ENCODE measurements at regions not wholly inside any gene's neighbourhood (a gene's known extent, or its start where the extent isn't known, plus 50 kb on each side); places are given as distances from the start of the nearest gene placed in this dataset.

DNA sequence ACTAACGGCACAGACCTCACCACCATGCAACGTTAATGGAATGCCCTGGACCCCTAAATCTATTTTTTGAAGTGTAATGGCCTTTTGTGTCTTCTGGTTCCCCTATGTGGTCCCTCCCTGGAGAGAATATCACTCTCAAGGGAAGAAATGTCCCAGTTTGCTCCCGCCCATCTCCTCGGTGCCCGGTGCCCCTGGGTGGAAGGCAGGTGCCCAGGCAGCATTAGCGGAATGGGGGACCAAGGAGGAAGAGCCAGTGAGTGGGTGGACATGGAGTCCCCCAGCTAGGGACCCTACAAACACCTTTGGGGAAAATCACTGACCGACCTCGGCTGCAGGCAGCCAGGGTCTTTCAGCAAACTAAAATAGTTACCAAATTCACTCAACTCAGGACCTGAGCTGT, 212.1 kb upstream of the RTL1 start:
- DNase-seq (no peak), ATAC-seq (ENCODE audit: low FRiP score) (no peak)
- intact Hi-C loops (cut with DNase I), result no loop called here
- H3K4me1 ChIP-seq (ENCODE audit: control insufficient read depth in 1 of 2, insufficient read depth in 2 of 2, low read length in 2 of 2), result no peaks in the 10 kb centered on the region
- H3K36me3 ChIP-seq (ENCODE audit: control insufficient read depth in 1 of 2, insufficient read depth in 2 of 2, low read length in 1 of 2), result no peaks in the 10 kb centered on the region
- no peak overlapping the region for H3K27ac ChIP-seq (ENCODE audit: low read depth in 1 of 2, low read length in 2 of 2)
- H3K27me3 ChIP-seq (ENCODE audit: control insufficient read depth in 1 of 2, insufficient read depth in 2 of 2, low read length in 1 of 2), result no peaks in the 10 kb centered on the region
- H3K4me3 ChIP-seq (ENCODE audit: low read length in 2 of 2), result no peak overlapping the region
- 87 to 91% methylated on average over 8 of the region's 8 CpGs for WGBS, 2 donors
- no peaks in the 10 kb centered on the region for H3K9me3 ChIP-seq (ENCODE audit: control insufficient read depth, low read length)

GRCh38 chr14:101116065-101116464, 212.5 kb upstream of the RTL1 start:
- H3K36me3 ChIP-seq (ENCODE audit: control insufficient read depth in 1 of 2, insufficient read depth in 2 of 2, low read length in 1 of 2), result no peaks in the 10 kb centered on the region
- no peak overlapping the region for H3K27ac ChIP-seq (ENCODE audit: low read depth in 1 of 2, low read length in 2 of 2)
- 78 to 86% methylated on average over 4 of the region's 4 CpGs for WGBS, 2 donors
- DNase-seq (no peak), ATAC-seq (ENCODE audit: low FRiP score) (no peak)
- H3K27me3 ChIP-seq (ENCODE audit: control insufficient read depth in 1 of 2, insufficient read depth in 2 of 2, low read length in 1 of 2), result no peaks in the 10 kb centered on the region
- H3K9me3 ChIP-seq (ENCODE audit: control insufficient read depth, low read length), result no peaks in the 10 kb centered on the region
- intact Hi-C loops (cut with DNase I), result no loop called here
- H3K4me3 ChIP-seq (ENCODE audit: low read length in 2 of 2), result no peak overlapping the region
- H3K4me1 ChIP-seq (ENCODE audit: control insufficient read depth in 1 of 2, insufficient read depth in 2 of 2, low read length in 2 of 2), result no peaks in the 10 kb centered on the region

DNA sequence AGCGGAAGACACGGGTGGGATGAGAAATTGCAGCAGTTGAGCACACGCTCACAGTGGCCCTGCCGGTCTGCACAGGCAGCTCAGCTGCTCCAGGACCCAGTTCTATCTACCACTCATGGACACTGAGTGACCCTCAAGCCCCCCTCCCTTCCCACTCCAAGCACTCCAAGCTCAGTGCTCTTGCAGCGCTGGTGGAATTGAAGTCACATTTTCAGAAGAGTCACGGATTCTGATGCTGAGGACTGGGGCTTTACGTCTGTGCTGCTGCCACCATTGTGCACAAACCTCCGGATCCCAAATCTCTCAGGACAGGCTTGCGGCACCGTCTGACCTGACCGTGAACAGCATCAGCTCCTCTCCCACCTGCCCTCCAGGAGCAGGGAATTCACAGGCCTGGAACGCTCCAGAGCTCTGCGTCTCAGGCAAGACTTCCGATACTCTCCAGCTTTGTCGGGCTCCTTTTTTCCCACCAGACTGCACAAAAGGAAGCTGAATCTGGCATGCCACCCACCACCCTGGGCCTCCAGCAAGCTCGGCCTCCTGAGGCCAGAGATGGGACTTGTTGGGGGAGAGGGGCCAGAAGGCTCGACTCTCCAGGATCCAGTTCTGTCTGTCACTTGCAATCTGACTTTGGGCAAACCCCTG, 213.1 kb upstream of the RTL1 start:
- Histone ChIP-seq H3K27me3 (ENCODE audit: control insufficient read depth in 1 of 2, insufficient read depth in 2 of 2, low read length in 1 of 2) (no peaks in the 10 kb centered on the region), H3K36me3 (ENCODE audit: control insufficient read depth in 1 of 2, insufficient read depth in 2 of 2, low read length in 1 of 2) (no peaks in the 10 kb centered on the region), H3K9me3 (ENCODE audit: control insufficient read depth, low read length) (no peaks in the 10 kb centered on the region), H3K4me3 (ENCODE audit: low read length in 2 of 2) (no peak overlapping the region), H3K4me1 (ENCODE audit: control insufficient read depth in 1 of 2, insufficient read depth in 2 of 2, low read length in 2 of 2) (no peaks in the 10 kb centered on the region), H3K27ac (ENCODE audit: low read depth in 1 of 2, low read length in 2 of 2) (no peak overlapping the region)
- no peak for ATAC-seq (ENCODE audit: low FRiP score)
- no peak for DNase-seq
- WGBS, 2 donors, result 76 to 83% methylated on average over 17 of the region's 17 CpGs
- intact Hi-C loops (cut with DNase I), result no loop called here

GRCh38 chr14:101117543-101117942, 214.0 kb upstream of the RTL1 start:
- no peaks in the 10 kb centered on the region for H3K4me1 ChIP-seq (ENCODE audit: control insufficient read depth in 1 of 2, insufficient read depth in 2 of 2, low read length in 2 of 2)
- no peaks in the 10 kb centered on the region for H3K36me3 ChIP-seq (ENCODE audit: control insufficient read depth in 1 of 2, insufficient read depth in 2 of 2, low read length in 1 of 2)
- H3K27me3 ChIP-seq (ENCODE audit: control insufficient read depth in 1 of 2, insufficient read depth in 2 of 2, low read length in 1 of 2), result no peaks in the 10 kb centered on the region
- WGBS, 2 donors, result 81% methylated on average over 2 of the region's 2 CpGs
- DNase-seq (no peak), ATAC-seq (ENCODE audit: low FRiP score) (no peak)
- H3K4me3 ChIP-seq (ENCODE audit: low read length in 2 of 2), result no peak overlapping the region
- no peaks in the 10 kb centered on the region for H3K9me3 ChIP-seq (ENCODE audit: control insufficient read depth, low read length)
- no peak overlapping the region for H3K27ac ChIP-seq (ENCODE audit: low read depth in 1 of 2, low read length in 2 of 2)
- intact Hi-C loops (cut with DNase I), result no loop called here

- H3K4me3 ChIP-seq (ENCODE audit: low read length in 2 of 2), result no peak overlapping the region
- H3K27ac ChIP-seq (ENCODE audit: low read depth in 1 of 2, low read length in 2 of 2), result no peak overlapping the region
- H3K36me3 ChIP-seq (ENCODE audit: control insufficient read depth in 1 of 2, insufficient read depth in 2 of 2, low read length in 1 of 2), result no peaks in the 10 kb centered on the region
- WGBS, 2 donors, result 69 to 81% methylated on average over 4 of the region's 4 CpGs
- H3K9me3 ChIP-seq (ENCODE audit: control insufficient read depth, low read length), result no peaks in the 10 kb centered on the region
- no peak for ATAC-seq (ENCODE audit: low FRiP score)
- no peaks in the 10 kb centered on the region for H3K4me1 ChIP-seq (ENCODE audit: control insufficient read depth in 1 of 2, insufficient read depth in 2 of 2, low read length in 2 of 2)
- H3K27me3 ChIP-seq (ENCODE audit: control insufficient read depth in 1 of 2, insufficient read depth in 2 of 2, low read length in 1 of 2), result no peaks in the 10 kb centered on the region
- intact Hi-C loops (cut with DNase I), result no loop called here
- DNase-seq, result no peak
Measured at GRCh38 chr14:101118233-101118632, 214.7 kb upstream of the RTL1 start.

DNA sequence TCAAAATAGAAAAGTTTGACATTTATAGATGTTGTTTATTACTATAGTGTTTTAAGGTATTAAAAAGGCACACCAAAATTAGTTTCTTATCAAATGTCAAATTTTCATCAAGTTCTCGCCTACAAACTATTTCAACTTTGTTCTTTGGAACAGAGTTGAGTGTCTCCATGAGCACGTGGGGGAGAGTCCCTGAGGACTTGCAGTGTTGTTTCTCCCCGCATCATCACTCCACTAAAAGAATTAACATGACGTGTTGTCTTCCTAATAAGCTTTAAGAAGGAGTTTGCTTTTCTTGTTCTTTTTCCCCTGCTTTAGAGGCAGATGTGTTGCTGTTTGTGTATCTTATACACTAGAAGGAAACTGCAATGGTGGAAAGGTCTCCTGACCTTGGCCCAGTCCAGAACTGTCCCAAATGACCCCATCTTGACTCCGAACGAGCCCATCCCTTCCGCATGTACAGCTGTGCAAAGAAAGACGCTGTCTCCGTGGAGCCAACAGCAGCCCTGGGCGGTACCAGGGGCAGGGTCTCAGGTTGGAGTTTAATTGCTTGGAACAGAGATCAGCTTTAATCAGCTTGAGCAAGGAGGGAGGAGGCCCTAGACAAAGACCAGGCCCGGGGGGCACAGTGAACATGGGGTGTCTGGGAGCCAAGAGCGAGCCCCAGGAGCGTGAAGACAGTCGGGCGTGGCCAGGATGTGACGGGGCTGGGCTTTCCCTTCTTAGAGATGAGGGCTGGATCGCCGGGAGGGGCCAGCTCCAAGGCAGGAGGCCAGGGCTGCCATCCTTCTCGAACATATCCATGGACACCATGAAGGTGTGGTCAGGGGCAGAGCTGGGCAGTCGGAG, 215.4 kb upstream of the RTL1 start:
- DNase-seq, result no peak
- no peaks in the 10 kb centered on the region for H3K9me3 ChIP-seq (ENCODE audit: control insufficient read depth, low read length)
- no peak for ATAC-seq (ENCODE audit: low FRiP score)
- 71 to 80% methylated on average over 20 of the region's 20 CpGs for WGBS, 2 donors
- H3K4me1 ChIP-seq (ENCODE audit: control insufficient read depth in 1 of 2, insufficient read depth in 2 of 2, low read length in 2 of 2), result no peaks in the 10 kb centered on the region
- no peak overlapping the region for H3K27ac ChIP-seq (ENCODE audit: low read depth in 1 of 2, low read length in 2 of 2)
- H3K36me3 ChIP-seq (ENCODE audit: control insufficient read depth in 1 of 2, insufficient read depth in 2 of 2, low read length in 1 of 2), result no peaks in the 10 kb centered on the region
- intact Hi-C loops (cut with DNase I), result no loop called here
- no peak overlapping the region for H3K4me3 ChIP-seq (ENCODE audit: low read length in 2 of 2)
- H3K27me3 ChIP-seq (ENCODE audit: control insufficient read depth in 1 of 2, insufficient read depth in 2 of 2, low read length in 1 of 2), result no peaks in the 10 kb centered on the region

GRCh38 chr14:101119830-101120571, 216.5 kb upstream of the RTL1 start:
- Histone ChIP-seq H3K27me3 (ENCODE audit: control insufficient read depth in 1 of 2, insufficient read depth in 2 of 2, low read length in 1 of 2) (no peaks in the 10 kb centered on the region), H3K9me3 (ENCODE audit: control insufficient read depth, low read length) (no peaks in the 10 kb centered on the region), H3K4me3 (ENCODE audit: low read length in 2 of 2) (no peak overlapping the region), H3K4me1 (ENCODE audit: control insufficient read depth in 1 of 2, insufficient read depth in 2 of 2, low read length in 2 of 2) (no peaks in the 10 kb centered on the region), H3K36me3 (ENCODE audit: control insufficient read depth in 1 of 2, insufficient read depth in 2 of 2, low read length in 1 of 2) (no peaks in the 10 kb centered on the region), H3K27ac (ENCODE audit: low read depth in 1 of 2, low read length in 2 of 2) (no peak overlapping the region)
- ATAC-seq (ENCODE audit: low FRiP score) (no peak), DNase-seq (no peak)
- 44 to 51% methylated on average over 19 to 20 of the region's 20 CpGs for WGBS, 2 donors
- intact Hi-C loops (cut with DNase I), result no loop called here

GRCh38 chr14:101120641-101121507, 217.4 kb upstream of the RTL1 start:
- DNase-seq (peak; percentile 73 to 83), ATAC-seq (ENCODE audit: low FRiP score) (peak; percentile 13)
- whole genome bisulfite sequencing, 2 donors, result 83 to 85% methylated on average over 19 of the region's 19 CpGs
- Histone ChIP-seq H3K27ac (ENCODE audit: low read depth in 1 of 2, low read length in 2 of 2) (no peak overlapping the region), H3K9me3 (ENCODE audit: control insufficient read depth, low read length) (no peaks in the 10 kb centered on the region), H3K4me3 (ENCODE audit: low read length in 2 of 2) (no peak overlapping the region), H3K27me3 (ENCODE audit: control insufficient read depth in 1 of 2, insufficient read depth in 2 of 2, low read length in 1 of 2) (no peaks in the 10 kb centered on the region), H3K36me3 (ENCODE audit: control insufficient read depth in 1 of 2, insufficient read depth in 2 of 2, low read length in 1 of 2) (no peaks in the 10 kb centered on the region), H3K4me1 (ENCODE audit: control insufficient read depth in 1 of 2, insufficient read depth in 2 of 2, low read length in 2 of 2) (no peaks in the 10 kb centered on the region)
- intact Hi-C loops (cut with DNase I), result no loop called here
